HG02981 (cell line): ENCODE measurements at regions not wholly inside any gene's neighbourhood (a gene's known extent, or its start where the extent isn't known, plus 50 kb on each side); places are given as distances from the start of the nearest gene placed in this dataset.
A peak's percentile ranks its signal among the peaks of the same experiment; 100 is the strongest.

Experiments used
- ATAC-seq: cut with Tn5 transposase; IDR thresholded peaks from one replicate; pipeline ENCODE4 v1.9.1; 2021; ENCODE audit warnings: mild to moderate bottlenecking, moderate library complexity; ENCODE audit not compliant: unreplicated experiment

GRCh38 chr15:69730281-69731080, 277.9 kb downstream of the RPLP1 start:
- no peak for ATAC-seq

DNA sequence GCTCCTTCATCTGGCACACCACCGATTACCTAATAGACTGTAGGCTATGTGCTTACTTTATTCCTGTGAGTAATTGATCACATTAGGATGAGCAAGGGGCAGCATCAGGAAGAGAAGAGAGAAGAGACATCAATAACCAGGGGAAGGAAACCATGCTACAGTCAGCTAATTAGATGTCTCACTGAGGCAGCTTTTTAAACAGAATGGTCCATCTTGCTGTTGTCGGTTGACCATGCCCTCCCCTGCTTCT, 278.4 kb downstream of the RPLP1 start:
- no peak for ATAC-seq

GRCh38 chr15:69731581-69731980, 279.0 kb downstream of the RPLP1 start:
- ATAC-seq, result no peak

- ATAC-seq, result no peak
Measured at GRCh38 chr15:69732133-69732532, 279.5 kb downstream of the RPLP1 start.

- ATAC-seq, result no peak
Measured at GRCh38 chr15:69734699-69735098, 282.1 kb downstream of the RPLP1 start.

DNA sequence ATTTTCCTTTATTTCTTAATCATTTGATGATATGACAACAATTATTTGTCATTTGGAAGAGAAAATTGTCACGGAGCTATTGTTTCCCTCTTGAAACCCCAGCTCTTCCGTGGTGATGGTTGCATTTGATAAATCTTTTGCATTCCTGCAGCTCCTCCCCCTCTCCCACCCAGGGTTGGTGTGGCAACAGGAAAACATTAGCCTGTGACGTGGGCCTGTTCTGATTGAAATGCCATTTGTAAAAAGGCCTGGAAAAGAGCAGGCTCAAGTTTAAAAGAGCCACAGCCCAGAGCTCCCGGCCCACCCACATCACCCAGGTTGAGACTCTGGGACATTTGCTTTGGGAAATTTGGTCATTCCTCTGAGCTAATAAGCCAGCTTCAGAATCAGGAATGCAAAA, 282.5 kb downstream of the RPLP1 start:
- no peak for ATAC-seq

DNA sequence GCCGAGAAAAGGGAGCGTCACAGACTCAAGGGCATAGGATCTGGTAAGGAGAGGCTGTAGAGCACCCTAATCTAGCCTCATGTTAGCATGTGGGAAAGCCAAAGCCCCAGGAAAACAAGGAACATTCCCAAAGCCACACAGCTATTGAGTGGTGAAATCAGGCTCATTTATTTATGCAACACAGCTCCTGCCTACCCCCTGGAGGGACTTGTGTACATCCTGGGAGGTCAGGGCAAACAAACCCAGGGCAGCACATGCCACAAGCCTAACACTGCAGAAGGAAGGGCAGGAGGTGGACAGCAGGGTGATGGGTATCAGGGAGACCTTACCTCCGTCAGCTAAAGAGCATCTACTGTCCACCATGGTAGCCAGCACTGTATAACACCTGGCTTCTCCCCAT, 283.5 kb downstream of the RPLP1 start:
- no peak for ATAC-seq

DNA sequence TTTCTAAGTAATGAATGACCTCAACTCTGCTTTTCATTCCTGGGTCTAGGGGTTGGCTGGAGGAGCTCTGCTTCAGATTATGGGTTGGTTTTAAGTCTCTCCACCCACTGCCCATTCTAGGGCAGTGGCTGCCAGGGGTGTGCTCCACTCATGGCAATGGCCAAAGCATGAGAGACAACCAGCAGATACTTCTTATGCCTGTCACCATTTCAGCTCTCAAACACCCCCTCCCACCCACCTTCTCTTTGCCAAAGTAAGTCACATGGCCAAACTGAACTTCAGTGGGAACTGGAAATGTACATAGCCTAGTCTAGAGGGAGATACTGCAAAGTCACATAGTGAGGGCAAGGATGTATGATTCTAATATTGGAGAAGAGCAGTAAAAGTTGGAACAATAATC, 285.3 kb downstream of the RPLP1 start:
- ATAC-seq, result no peak

- no peak for ATAC-seq
Measured at GRCh38 chr15:69740684-69741083, 288.1 kb downstream of the RPLP1 start.

DNA sequence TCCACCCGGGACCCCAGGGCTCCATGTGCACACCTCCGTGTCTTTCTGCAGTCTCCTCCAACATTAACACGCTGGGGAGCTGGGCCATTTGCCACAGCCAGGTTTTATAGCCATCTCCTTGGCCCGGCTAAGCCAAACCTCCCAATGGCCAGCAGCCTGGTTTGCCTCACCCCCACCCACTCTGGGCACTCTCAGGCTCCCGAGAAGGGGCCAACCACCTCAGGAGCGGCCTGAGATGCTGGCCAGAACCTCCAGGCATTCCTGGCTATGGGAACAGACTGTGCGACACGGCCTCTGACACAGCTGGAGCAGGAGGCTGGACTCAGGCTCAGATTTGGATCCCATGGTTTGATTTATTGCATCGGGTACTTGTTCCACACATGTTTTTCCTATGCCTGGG, 289.7 kb downstream of the RPLP1 start:
- ATAC-seq, result no peak

DNA sequence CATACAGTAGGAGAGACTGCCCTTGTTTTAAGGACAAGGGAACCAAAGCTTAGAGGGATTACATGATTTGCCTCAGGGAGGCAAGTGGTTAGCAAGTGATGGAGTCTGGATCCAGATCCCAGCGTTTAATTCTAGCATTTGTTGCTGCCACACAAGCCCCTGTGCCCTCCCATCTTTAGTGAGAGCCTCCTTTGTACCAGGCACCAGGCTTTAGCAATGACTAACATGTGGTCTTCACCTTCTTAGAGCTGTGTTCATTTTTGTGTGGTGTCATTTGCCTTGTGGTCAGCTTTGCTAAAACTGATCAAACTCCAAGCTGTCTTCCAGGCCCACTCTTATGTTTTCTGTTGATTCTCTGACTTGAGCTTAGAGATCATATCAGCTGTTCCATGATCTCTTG, 290.5 kb downstream of the RPLP1 start:
- ATAC-seq, result no peak

- ATAC-seq, result no peak
Measured at GRCh38 chr15:69744391-69745162, 292.0 kb downstream of the RPLP1 start.

DNA sequence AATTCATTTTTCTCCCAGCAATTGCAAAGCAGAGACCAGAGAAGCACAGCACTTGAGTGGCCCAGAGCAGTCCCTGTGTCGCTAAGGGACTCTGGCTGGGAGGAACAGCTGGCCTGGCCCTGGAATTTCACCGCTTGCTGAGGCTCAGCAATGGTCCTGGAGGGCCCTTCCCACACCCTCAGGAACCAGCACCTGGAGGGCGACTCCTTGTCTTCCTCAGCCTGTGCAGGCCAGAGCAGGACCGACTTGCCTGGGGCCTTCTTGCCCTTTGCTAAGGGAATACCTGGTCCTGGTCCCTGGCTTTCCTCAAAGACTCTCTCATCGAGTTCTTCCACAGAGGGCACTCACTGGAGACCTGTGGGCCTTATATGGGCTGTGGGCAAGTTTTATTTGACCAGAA, 294.6 kb downstream of the RPLP1 start:
- no peak for ATAC-seq

- no peak for ATAC-seq
Measured at GRCh38 chr15:69748131-69748530, 295.5 kb downstream of the RPLP1 start.

- ATAC-seq, result no peak
Measured at GRCh38 chr15:69748576-69749185, 296.1 kb downstream of the RPLP1 start.

GRCh38 chr15:69749274-69749673, 296.7 kb downstream of the RPLP1 start:
- ATAC-seq, result no peak

- peak; percentile 31 for ATAC-seq
Measured at GRCh38 chr15:69749797-69750196, 297.2 kb downstream of the RPLP1 start.

- ATAC-seq, result peak; percentile 34
Measured at GRCh38 chr15:69750253-69750652, 297.6 kb downstream of the RPLP1 start.

DNA sequence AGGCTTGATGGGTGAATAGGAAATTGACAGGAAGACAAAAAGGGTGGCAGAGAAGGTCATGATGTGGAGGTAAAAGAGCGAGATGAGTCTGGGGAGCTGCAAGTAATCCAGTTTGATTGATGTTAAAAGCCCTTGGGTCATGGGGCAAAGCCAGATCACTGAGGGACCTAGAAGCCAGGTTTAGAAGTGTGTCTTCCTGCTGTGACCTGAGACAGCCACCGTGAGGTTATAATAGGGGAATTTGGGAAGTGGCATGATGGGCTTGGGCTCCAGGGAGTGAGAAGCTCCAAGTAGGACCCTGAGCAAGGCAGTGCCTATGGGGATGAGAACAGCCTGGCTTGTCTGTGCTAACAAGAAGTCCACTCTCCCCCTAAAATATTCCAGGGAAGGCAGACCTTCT, 298.5 kb downstream of the RPLP1 start:
- ATAC-seq, result no peak

DNA sequence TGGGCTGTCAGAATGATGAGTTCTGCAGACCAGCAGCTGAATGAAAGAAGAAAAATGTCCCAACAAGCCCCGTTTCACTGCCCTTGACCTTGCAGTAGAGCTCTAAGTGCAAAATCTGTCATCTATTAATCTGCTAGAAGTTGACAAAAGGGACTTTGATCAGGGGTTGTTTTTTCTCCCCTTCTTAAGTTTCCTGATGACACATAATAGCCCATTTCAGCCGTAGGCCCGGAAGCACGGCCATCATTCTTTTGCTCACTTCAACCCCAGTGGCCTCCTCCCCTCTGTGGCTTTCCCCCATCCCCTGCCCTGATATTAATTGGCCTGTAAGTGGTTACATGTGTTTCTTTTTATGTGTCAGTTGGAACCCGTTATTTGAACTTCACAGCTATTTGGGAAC, 298.9 kb downstream of the RPLP1 start:
- no peak for ATAC-seq

DNA sequence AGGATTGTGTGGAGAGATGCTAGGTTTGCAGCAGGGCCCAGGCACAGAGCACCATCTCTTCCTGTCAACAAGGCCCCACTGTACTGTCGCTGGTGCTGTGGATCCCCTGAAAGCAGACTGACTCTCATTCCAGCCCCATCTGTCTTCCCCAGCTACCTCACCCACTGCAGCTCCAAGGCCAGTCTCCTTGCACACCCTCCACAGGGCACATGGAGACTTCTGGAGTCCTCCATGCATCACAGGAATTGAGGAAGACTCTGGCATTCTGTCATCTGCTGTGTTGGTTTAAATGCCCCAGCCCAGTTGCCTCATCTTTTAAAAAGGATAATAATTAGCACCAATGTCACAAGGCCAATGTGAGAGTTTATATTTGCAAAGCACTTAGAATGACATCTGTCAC, 301.2 kb downstream of the RPLP1 start:
- ATAC-seq, result no peak

GRCh38 chr15:69754313-69754712, 301.7 kb downstream of the RPLP1 start:
- ATAC-seq, result no peak
